CD4-positive, alpha-beta T cell treated with Interleukin-4 for 1 hour (primary cell): ENCODE measurements at regions not wholly inside any gene's neighbourhood (a gene's known extent, or its start where the extent isn't known, plus 50 kb on each side); places are given as distances from the start of the nearest gene placed in this dataset.
"Not testable (repeated sequence)": the region's sequence is repeated elsewhere in the genome, so short reads cannot be mapped to it uniquely, and the experiment has no call there.

Source experiments
- DNase-seq, 2 donors: peaks; one replicate each; pipeline ENCODE4 v3.0.0-alpha.2; 2020 to 2022

GRCh38 chr17:30579610-30580315, 102.6 kb downstream of the GOSR1 start:
- DNase-seq, result no peak

DNA sequence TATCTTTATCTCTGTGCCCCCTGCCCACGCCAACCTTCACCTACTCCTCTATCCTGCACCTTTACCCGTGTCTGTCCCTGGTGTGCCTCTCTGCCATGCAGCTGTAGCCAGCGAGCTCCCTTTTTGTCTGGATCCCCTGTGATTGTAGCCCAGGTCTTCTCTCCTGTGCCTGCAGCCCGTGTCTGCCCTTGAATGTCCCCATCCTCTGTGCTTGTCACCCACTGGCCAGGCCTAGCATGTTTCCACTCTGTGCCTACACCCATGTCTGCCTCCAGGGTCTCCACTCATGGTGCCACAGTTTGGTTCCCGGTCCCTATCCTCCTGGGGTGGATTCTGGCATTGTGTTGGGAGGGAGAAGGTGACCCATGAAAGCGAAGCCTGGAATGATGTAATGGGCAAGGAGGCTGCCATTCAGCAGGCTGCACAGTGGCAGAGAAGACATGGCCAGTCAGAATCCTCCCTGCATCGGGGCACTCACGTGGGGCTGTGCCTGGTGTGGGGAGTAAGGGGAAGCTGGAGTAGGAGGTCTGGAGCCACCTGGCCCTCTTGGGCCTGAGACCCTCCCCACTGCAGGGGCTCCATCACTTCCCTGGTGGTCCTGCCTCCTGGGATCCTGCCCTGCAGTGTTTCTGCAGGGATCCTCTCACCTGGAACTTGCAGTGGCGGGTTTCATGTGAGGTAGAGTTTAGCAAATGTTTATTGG, 101.0 kb downstream of the GOSR1 start:
- DNase-seq, result not testable (repeated sequence)
